Chondrocyte (in vitro differentiated cells): ENCODE measurements at regions not wholly inside any gene's neighbourhood (a gene's known extent, or its start where the extent isn't known, plus 50 kb on each side); places are given as distances from the start of the nearest gene placed in this dataset.
"Not testable (repeated sequence)": the region's sequence is repeated elsewhere in the genome, so short reads cannot be mapped to it uniquely, and the experiment has no call there.

Experiments
- DNase-seq: peaks from one replicate; pipeline ENCODE4 v3.0.0; 2021; ENCODE audit warnings: mixed read lengths, low spot score
- H3K27ac Mint-ChIP-seq: one replicate; pipeline ENCODE4 v1.8.0; 2021; ENCODE audit warnings: mild to moderate bottlenecking, moderate library complexity, mixed read lengths; ENCODE audit not compliant: unreplicated experiment
- H3K27me3 Mint-ChIP-seq: 2 replicates; pipeline ENCODE4 v1.8.0; 2021; ENCODE audit warnings: low read depth, mixed read lengths
- H3K36me3 Mint-ChIP-seq: 2 replicates; pipeline ENCODE4 v1.8.0; 2021; ENCODE audit warnings: low read depth, mixed read lengths
- H3K4me1 Mint-ChIP-seq: 2 replicates; pipeline ENCODE4 v1.8.0; 2021; ENCODE audit warnings: low read depth, mild to moderate bottlenecking, mixed read lengths
- H3K4me3 Mint-ChIP-seq: one replicate; pipeline ENCODE4 v1.8.0; 2021; ENCODE audit warnings: mild to moderate bottlenecking, moderate library complexity, mixed read lengths; ENCODE audit not compliant: unreplicated experiment
- H3K9me3 Mint-ChIP-seq: 2 replicates; pipeline ENCODE4 v1.8.0; 2021; ENCODE audit warnings: low read depth, mixed read lengths
- TF ChIP-seq, protein P1 (sequence below): fragments of 200-600 bp; sonication (generic); IDR thresholded peaks from 2 replicates; pipeline ENCODE4 v1.5.0; 2021; ENCODE audit warnings: antibody characterized with exemption, mild to moderate bottlenecking, moderate library complexity

DNA sequence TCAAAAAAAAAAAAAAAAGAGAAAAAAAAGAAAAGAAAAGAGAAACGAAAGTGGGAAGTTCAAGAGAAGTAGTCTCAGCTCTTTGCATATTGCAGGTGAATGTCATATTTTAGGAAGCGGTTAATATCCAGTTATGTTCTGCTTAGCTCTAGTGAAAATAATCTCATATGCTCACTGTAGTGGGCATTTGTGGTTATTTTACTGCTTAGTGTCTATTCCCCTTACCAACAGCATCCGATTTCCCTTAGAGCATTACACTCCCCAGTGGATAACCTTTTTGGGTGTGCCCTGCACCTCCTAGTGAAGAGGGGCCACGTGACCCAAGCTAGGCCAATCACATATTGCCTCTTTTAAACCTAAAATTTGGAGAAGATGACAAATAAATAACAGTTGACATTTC lies 111.2 kb upstream of the ZNF827 start:
- Mint-ChIP-seq H3K9me3 (peaks cover 6% of the 10 kb centered on the region), H3K27me3 (no peaks in the 10 kb centered on the region), H3K27ac (no peak overlapping the region), H3K4me3 (no peak overlapping the region), H3K36me3 (peaks cover 5% of the 10 kb centered on the region), H3K4me1 (peaks cover 39% of the 10 kb centered on the region)
- DNase-seq, result no peak
- TF ChIP-seq, protein P1, sequence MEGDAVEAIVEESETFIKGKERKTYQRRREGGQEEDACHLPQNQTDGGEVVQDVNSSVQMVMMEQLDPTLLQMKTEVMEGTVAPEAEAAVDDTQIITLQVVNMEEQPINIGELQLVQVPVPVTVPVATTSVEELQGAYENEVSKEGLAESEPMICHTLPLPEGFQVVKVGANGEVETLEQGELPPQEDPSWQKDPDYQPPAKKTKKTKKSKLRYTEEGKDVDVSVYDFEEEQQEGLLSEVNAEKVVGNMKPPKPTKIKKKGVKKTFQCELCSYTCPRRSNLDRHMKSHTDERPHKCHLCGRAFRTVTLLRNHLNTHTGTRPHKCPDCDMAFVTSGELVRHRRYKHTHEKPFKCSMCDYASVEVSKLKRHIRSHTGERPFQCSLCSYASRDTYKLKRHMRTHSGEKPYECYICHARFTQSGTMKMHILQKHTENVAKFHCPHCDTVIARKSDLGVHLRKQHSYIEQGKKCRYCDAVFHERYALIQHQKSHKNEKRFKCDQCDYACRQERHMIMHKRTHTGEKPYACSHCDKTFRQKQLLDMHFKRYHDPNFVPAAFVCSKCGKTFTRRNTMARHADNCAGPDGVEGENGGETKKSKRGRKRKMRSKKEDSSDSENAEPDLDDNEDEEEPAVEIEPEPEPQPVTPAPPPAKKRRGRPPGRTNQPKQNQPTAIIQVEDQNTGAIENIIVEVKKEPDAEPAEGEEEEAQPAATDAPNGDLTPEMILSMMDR, result no peak

DNA sequence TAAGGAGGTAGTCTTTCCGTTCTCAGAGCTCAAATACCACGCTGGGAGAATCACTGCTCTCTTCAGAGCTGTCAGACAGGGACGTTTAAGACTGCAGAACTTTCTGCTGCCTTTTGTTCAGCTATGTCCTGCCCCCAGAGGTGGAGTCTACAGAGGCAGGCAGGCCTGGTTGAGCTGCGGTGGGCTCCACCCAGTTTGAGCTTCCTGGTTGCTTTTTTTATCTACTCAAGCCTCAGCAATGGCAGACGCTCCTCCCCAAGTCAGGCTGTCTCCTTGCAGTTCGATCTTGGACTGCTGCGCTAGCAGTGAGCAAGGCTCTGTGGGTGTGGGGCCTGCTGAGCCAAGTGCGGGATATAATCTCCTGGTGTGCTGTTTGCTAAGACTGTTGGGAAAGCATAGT lies 109.1 kb upstream of the ZNF827 start:
- H3K27ac Mint-ChIP-seq, H3K27me3 Mint-ChIP-seq, H3K36me3 Mint-ChIP-seq, H3K4me3 Mint-ChIP-seq: not testable (repeated sequence)
- DNase-seq, result peak; percentile 35
- Mint-ChIP-seq H3K4me1 (peaks cover 19% of the 10 kb centered on the region), H3K9me3 (peaks cover 16% of the 10 kb centered on the region)

DNA sequence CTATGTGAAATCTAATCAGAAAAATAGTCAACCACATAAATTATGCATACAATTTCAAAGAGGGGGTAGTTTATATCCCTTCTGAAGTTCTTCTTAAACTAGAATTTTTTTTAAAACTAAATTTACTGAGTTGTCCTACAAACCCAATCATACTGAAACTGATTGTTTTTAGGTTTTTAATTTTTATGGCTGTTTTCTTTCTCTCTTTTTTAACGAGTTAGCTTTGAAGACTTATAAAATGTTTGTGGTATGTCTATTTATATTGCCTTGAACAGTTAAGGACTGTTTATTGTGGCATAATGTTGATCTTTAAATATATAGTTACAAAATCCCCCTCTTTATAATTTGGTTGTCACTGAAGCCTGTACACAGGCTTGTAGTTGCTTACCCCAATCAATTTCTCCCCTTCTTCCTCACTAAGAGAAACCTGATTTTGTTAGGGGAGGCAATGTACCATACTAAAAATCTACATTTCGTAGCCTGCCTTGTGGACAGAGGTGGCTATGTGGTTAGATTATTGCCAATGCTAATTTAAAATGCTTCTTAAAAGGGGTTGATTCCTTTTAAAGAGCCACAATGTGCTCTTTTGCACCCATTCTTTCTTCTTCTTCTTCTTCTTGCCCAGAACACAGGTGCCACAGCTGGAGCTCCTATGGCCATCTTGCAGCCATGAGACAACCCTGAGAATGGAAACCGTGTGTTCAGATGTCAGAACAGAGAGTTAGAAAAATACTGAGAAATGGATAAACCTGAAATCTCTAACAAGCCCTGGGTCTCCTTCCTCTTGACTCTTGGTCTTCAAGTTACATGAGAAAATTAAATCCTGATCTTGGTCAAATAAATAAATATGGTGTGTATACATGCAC lies 102.7 kb upstream of the ZNF827 start:
- TF ChIP-seq, protein P1, result no peak
- Mint-ChIP-seq H3K9me3 (peaks cover 12% of the 10 kb centered on the region), H3K4me3 (no peak overlapping the region), H3K27me3 (no peaks in the 10 kb centered on the region), H3K36me3 (peaks cover 5% of the 10 kb centered on the region), H3K4me1 (no peaks in the 10 kb centered on the region), H3K27ac (no peak overlapping the region)
- DNase-seq, result no peak

DNA sequence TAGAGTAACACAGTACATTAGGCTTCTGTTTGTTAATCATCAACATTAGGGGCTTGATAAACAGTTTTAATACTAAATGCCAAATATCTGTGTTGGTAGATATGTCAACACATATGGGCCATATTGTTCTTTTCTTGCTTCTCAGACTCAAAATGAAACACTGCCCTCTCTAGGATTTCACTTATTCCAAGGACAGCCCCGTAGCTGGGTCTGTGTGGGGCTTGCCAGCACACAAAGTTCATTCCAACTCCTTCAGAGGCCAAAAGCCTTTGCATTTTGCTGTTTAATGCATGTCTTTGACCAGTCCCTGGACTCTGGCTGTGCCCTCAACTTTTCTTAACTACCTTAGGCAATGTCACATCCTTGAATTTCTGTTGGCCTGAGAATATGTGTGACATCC lies 102.0 kb upstream of the ZNF827 start:
- peaks cover 12% of the 10 kb centered on the region for H3K9me3 Mint-ChIP-seq
- no peaks in the 10 kb centered on the region for H3K4me1 Mint-ChIP-seq
- no peak overlapping the region for H3K27ac Mint-ChIP-seq
- peaks cover 5% of the 10 kb centered on the region for H3K36me3 Mint-ChIP-seq
- no peak overlapping the region for H3K4me3 Mint-ChIP-seq
- DNase-seq, result no peak
- H3K27me3 Mint-ChIP-seq, result no peaks in the 10 kb centered on the region
- TF ChIP-seq, protein P1, result peak; percentile 24

DNA sequence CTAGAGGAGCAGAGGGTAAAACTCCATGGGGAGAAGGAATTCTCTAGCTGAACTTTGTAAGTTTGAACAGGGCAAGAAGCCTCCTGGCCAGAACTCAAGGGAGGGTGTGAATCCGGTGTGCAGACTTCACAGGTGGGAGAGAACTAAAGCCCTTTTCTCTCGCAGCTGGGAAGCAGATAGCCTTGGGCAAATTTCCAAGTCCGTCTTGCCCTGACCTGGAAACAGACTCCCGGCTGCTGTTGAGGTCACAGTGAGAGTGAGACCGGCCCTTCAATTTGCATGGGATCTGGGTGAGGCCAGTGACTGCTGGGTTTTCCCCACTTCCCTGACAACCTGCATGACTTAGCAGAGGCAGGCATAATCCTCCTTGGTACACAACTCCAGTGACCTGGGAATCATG lies 94.5 kb upstream of the ZNF827 start:
- Mint-ChIP-seq H3K4me1 (peaks cover 3% of the 10 kb centered on the region), H3K27ac (no peak overlapping the region), H3K4me3 (no peak overlapping the region), H3K9me3 (peaks cover 10% of the 10 kb centered on the region), H3K27me3 (no peaks in the 10 kb centered on the region), H3K36me3 (peaks cover 2% of the 10 kb centered on the region)
- TF ChIP-seq, protein P1, result no peak
- DNase-seq, result no peak
